Panc1 (cell line): ENCODE measurements at regions not wholly inside any gene's neighbourhood (a gene's known extent, or its start where the extent isn't known, plus 50 kb on each side); places are given as distances from the start of the nearest gene placed in this dataset.

ENCODE experiments used
- ATAC-seq: fragments of 200-7000 bp; cut with Tn5 transposase; 2 replicates; pipeline ENCODE4 v1.9.1; 2020; ENCODE audit warnings: mild to moderate bottlenecking, moderate library complexity
- BruUV-seq: library from RNA; stranded (reverse); fragments of 400-500 nt; replicated peaks from 2 replicates; lab custom pipeline; 2021; lab: Mats Ljungman, UMichigan
- CTCF ChIA-PET: fragments of 300-600 bp; sonication (Branson Sonifier 250); formaldehyde crosslinking; loops from one replicate; lab custom pipeline; 2022; ENCODE audit warnings: antibody characterized with exemption; lab: Charles Lee
- POLR2A ChIA-PET: fragments of 300-600 bp; sonication (Branson Sonifier 250); formaldehyde crosslinking; loops from one replicate; lab custom pipeline; 2022; ENCODE audit warnings: antibody characterized with exemption; lab: Charles Lee
- DNase-seq: peaks from one replicate; pipeline ENCODE4 v3.0.0-alpha.2; 2010; ENCODE audit warnings: low read depth, low spot score
- H3K27ac ChIP-seq: 2 replicates; pipeline ENCODE4 v1.5.1; 2011; ENCODE audit warnings: mild to moderate bottlenecking, low read length, inconsistent platforms
- H3K27me3 ChIP-seq: fragments of 200-500 bp; sonication (Bioruptor generic); 2 replicates; pipeline ENCODE4 v1.6.0; 2014; ENCODE audit warnings: low read length, inconsistent platforms; ENCODE audit not compliant: control insufficient read depth, insufficient read depth
- H3K36me3 ChIP-seq: fragments of 200-500 bp; sonication (Bioruptor generic); 2 replicates; pipeline ENCODE4 v1.5.1; 2014; ENCODE audit warnings: inconsistent platforms, mild to moderate bottlenecking, low read length, moderate library complexity; ENCODE audit not compliant: control insufficient read depth, insufficient read depth
- H3K4me1 ChIP-seq: 2 replicates; pipeline ENCODE4 v1.5.1; 2011; ENCODE audit warnings: inconsistent platforms, mild to moderate bottlenecking, low read length, moderate library complexity; ENCODE audit not compliant: control insufficient read depth, insufficient read depth
- H3K4me3 ChIP-seq, 2 experiments: 2 replicates each; pipeline ENCODE4 v1.5.1; 2011 to 2012; ENCODE audit warnings: low read depth in 2 of 2, low read length in 2 of 2, mild to moderate bottlenecking in 2 of 2, inconsistent platforms in 1 of 2, moderate library complexity in 1 of 2
- H3K9me3 ChIP-seq: fragments of 200-500 bp; sonication (Bioruptor generic); 2 replicates; pipeline ENCODE4 v1.5.1; 2014; ENCODE audit warnings: low read depth, mild to moderate bottlenecking, inconsistent platforms, low read length, moderate library complexity; ENCODE audit not compliant: control insufficient read depth, insufficient read depth
- POLR2AphosphoS5 ChIP-seq: IDR thresholded peaks from 2 replicates; pipeline ENCODE4 v1.6.1; 2012; ENCODE audit warnings: mild to moderate bottlenecking, low read depth, low read length, moderate library complexity
- SIN3A ChIP-seq: IDR thresholded peaks from 2 replicates; pipeline ENCODE4 v1.6.1; 2012; ENCODE audit warnings: low read depth, mild to moderate bottlenecking, low read length, moderate library complexity, borderline replicate concordance; ENCODE audit not compliant: insufficient read depth
- TCF7L2 ChIP-seq: IDR thresholded peaks from 2 replicates; pipeline ENCODE4 v1.6.1; 2011; ENCODE audit warnings: mild to moderate bottlenecking, low read depth, low read length, inconsistent platforms
- in situ Hi-C: cut with HindIII; loops from 2 replicates; pipeline ENCODE4 v1.10.0; 2016; ENCODE audit warnings: low sequenced_read_pairs, low pct_unique_long_range_greater_than_20kb
- intact Hi-C: fragments of 100-400 bp; cut with micrococcal nuclease; formaldehyde crosslinking; loops from one replicate; pipeline ENCODE4 v1.10.0; 2022; ENCODE audit not compliant: unreplicated experiment
- TF ChIP-seq, protein P1 (sequence below): fragments of 450-650 bp; IDR thresholded peaks from 2 replicates; pipeline ENCODE4 v1.5.1; 2017; ENCODE audit warnings: mild to moderate bottlenecking
- TF ChIP-seq, protein P2 (sequence below), 2 experiments: IDR thresholded peaks; 2 replicates each; pipeline ENCODE4 v1.6.1; 2011 to 2012; ENCODE audit warnings: low read depth in 2 of 2, control low read depth in 1 of 2, low read length in 1 of 2, mild to moderate bottlenecking in 1 of 2, moderate library complexity in 1 of 2; ENCODE audit not compliant: insufficient read depth in 1 of 2

DNA sequence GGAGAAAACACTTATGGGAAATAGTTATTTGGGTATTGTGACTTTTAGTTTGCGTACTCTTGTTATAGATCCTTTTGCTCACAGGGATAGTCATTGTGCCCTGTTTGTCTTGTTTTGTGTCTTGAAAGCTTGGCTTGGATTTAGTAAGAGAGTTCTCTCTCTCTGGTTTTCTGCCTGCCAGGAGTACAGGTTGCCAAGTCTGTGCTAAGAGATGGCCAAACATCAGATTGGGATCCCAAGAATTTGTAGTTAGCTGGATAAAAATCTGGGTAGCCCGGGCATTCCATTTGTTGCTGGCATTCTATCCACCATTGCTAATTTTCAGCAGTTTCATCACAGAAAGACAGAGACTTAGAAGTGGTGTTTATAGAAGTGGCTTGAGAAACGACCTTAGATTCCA lies 222.2 kb downstream of the NRIP1 start:
- no peaks in the 10 kb centered on the region for H3K27me3 ChIP-seq
- BruUV-seq: no TSS peak
- no peak overlapping the region for H3K4me3 ChIP-seq
- H3K9me3 ChIP-seq: no peaks in the 10 kb centered on the region
- no peak for ATAC-seq
- H3K36me3 ChIP-seq: no peaks in the 10 kb centered on the region
- TF ChIP-seq, protein P1, sequence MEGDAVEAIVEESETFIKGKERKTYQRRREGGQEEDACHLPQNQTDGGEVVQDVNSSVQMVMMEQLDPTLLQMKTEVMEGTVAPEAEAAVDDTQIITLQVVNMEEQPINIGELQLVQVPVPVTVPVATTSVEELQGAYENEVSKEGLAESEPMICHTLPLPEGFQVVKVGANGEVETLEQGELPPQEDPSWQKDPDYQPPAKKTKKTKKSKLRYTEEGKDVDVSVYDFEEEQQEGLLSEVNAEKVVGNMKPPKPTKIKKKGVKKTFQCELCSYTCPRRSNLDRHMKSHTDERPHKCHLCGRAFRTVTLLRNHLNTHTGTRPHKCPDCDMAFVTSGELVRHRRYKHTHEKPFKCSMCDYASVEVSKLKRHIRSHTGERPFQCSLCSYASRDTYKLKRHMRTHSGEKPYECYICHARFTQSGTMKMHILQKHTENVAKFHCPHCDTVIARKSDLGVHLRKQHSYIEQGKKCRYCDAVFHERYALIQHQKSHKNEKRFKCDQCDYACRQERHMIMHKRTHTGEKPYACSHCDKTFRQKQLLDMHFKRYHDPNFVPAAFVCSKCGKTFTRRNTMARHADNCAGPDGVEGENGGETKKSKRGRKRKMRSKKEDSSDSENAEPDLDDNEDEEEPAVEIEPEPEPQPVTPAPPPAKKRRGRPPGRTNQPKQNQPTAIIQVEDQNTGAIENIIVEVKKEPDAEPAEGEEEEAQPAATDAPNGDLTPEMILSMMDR: no peak
- TF ChIP-seq SIN3A: no peak
- TF ChIP-seq, protein P2, sequence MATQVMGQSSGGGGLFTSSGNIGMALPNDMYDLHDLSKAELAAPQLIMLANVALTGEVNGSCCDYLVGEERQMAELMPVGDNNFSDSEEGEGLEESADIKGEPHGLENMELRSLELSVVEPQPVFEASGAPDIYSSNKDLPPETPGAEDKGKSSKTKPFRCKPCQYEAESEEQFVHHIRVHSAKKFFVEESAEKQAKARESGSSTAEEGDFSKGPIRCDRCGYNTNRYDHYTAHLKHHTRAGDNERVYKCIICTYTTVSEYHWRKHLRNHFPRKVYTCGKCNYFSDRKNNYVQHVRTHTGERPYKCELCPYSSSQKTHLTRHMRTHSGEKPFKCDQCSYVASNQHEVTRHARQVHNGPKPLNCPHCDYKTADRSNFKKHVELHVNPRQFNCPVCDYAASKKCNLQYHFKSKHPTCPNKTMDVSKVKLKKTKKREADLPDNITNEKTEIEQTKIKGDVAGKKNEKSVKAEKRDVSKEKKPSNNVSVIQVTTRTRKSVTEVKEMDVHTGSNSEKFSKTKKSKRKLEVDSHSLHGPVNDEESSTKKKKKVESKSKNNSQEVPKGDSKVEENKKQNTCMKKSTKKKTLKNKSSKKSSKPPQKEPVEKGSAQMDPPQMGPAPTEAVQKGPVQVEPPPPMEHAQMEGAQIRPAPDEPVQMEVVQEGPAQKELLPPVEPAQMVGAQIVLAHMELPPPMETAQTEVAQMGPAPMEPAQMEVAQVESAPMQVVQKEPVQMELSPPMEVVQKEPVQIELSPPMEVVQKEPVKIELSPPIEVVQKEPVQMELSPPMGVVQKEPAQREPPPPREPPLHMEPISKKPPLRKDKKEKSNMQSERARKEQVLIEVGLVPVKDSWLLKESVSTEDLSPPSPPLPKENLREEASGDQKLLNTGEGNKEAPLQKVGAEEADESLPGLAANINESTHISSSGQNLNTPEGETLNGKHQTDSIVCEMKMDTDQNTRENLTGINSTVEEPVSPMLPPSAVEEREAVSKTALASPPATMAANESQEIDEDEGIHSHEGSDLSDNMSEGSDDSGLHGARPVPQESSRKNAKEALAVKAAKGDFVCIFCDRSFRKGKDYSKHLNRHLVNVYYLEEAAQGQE (IDR thresholded peaks at IDR 0.05; ENCODE audit: insufficient read depth in 1 of 2, low read depth in 2 of 2, low read length in 1 of 2): no peak
- no peak for TF ChIP-seq TCF7L2
- TF ChIP-seq POLR2AphosphoS5: no peak
- in situ Hi-C loops (no loop called here), intact Hi-C loops (no loop called here)
- no peak overlapping the region for H3K27ac ChIP-seq
- DNase-seq: no peak
- ChIA-PET CTCF (no interaction called here), POLR2A (no interaction called here)
- no peaks in the 10 kb centered on the region for H3K4me1 ChIP-seq

DNA sequence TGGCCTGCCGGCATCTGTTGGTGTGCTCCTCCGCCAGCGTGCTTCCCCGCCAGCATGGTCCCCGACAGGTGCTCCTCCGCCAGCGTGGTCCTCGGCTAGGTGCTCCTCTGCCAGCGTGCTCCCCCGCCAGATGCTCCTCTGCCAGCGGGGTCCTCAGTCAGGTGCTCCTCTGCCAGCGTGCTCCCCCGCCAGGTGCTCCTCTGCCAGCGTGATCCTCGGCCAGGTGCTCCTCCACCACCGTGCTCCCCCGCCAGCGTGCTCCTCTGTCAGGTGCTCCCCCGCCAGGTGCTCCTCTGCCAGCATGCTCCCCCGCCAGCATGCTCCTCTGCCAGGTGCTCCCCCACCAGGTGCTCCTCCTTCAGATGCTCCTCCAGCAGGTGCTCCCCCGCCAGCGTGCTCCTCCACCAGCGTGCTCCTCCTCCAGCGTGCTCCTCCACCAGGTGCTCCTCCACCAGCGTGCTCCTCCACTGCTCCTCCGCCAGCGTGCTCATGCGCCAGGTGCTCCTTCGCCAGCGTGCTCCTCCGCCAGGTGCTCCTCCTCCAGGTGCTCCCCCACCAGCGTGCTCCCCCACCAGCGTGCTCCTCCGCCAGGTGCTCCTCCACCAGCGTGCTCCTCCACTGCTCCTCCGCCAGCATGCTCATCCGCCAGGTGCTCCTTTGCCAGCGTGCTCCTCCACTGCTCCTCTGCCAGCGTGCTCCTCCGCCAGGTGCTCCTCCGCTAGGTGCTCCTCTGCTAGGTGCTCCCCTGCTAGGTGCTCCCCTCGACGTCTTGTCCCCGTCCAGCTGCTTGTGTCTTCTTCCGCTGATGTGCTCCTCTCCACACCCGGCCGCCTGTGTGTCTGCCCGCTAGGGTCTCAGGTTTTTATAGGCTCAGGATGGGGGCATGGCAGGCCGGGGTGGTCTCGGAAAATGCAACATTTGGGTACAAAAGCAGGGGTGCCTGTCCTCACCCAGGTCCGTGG lies 223.0 kb downstream of the NRIP1 start:
- no TSS peak for BruUV-seq
- intact Hi-C loops: no loop called here

More for the DNA sequence above, 223.0 kb downstream of the NRIP1 start:
- H3K4me1 ChIP-seq: no peaks in the 10 kb centered on the region
- ATAC-seq (no peak), DNase-seq (no peak)
- no peak for TF ChIP-seq TCF7L2
- TF ChIP-seq POLR2AphosphoS5: no peak
- TF ChIP-seq, protein P2 (IDR thresholded peaks at IDR 0.05; ENCODE audit: insufficient read depth in 1 of 2, low read depth in 2 of 2, low read length in 1 of 2): no peak
- TF ChIP-seq SIN3A: no peak
- TF ChIP-seq, protein P1: no peak
- H3K27me3 ChIP-seq: no peaks in the 10 kb centered on the region
- CTCF ChIA-PET: no interaction called here
- POLR2A ChIA-PET: no interaction called here
- H3K36me3 ChIP-seq: no peaks in the 10 kb centered on the region
- H3K27ac ChIP-seq: no peak overlapping the region
- in situ Hi-C loops: no loop called here
- H3K9me3 ChIP-seq: no peaks in the 10 kb centered on the region
- no peak overlapping the region for H3K4me3 ChIP-seq
